Fibroblast of lung (primary cell): ENCODE measurements at regions not wholly inside any gene's neighbourhood (a gene's known extent, or its start where the extent isn't known, plus 50 kb on each side); places are given as distances from the start of the nearest gene placed in this dataset.

Experiments
- CTCF ChIP-seq, 2 donors: IDR thresholded peaks in 1 of 2; conservative IDR thresholded peaks in 1 of 2; 1 replicate in 1 of 2; 2 replicates in 1 of 2; pipeline ENCODE4 v1.5.1; 2011 to 2012; ENCODE audit warnings: low read length in 2 of 2, control low read depth in 1 of 2, inconsistent platforms in 1 of 2, low read depth in 1 of 2, mild to moderate bottlenecking in 1 of 2
- EZH2 ChIP-seq: IDR thresholded peaks from 2 replicates; pipeline ENCODE4 v1.5.1; 2012; ENCODE audit warnings: low read length, control low read depth, mild to moderate bottlenecking; ENCODE audit errors: missing control alignments

- no peak for TF ChIP-seq EZH2
- no peak for TF ChIP-seq CTCF (conservative IDR thresholded peaks at IDR 0.05 in 1 of 2, IDR thresholded peaks at IDR 0.05 in 1 of 2; ENCODE audit: low read depth in 1 of 2, low read length in 2 of 2)
Measured at GRCh38 chr11:15374418-15374817, 259.7 kb downstream of the INSC start.
